H1 (cell line): ENCODE measurements at regions not wholly inside any gene's neighbourhood (a gene's known extent, or its start where the extent isn't known, plus 50 kb on each side); places are given as distances from the start of the nearest gene placed in this dataset.

Source experiments
- EZH2 ChIP-seq: fragments of 200-600 bp; sonication (generic); IDR thresholded peaks from 2 replicates; pipeline ENCODE4 v1.7.1; 2012; ENCODE audit warnings: low read depth, mild to moderate bottlenecking, moderate library complexity, low read length, inconsistent platforms; ENCODE audit not compliant: severe bottlenecking
- POLR2A ChIP-seq, 2 experiments: IDR thresholded peaks; 1 replicate in 1 of 2; 2 replicates in 1 of 2; pipeline ENCODE4 v1.6.1; 2011; ENCODE audit warnings: low read depth in 2 of 2, low read length in 2 of 2, mild to moderate bottlenecking in 2 of 2; ENCODE audit errors: control extremely low read depth in 1 of 2
- RXRA ChIP-seq: IDR thresholded peaks from 2 replicates; pipeline ENCODE4 v1.6.1; 2011; ENCODE audit warnings: low read depth, mild to moderate bottlenecking, low read length, moderate library complexity; ENCODE audit not compliant: insufficient read depth

DNA sequence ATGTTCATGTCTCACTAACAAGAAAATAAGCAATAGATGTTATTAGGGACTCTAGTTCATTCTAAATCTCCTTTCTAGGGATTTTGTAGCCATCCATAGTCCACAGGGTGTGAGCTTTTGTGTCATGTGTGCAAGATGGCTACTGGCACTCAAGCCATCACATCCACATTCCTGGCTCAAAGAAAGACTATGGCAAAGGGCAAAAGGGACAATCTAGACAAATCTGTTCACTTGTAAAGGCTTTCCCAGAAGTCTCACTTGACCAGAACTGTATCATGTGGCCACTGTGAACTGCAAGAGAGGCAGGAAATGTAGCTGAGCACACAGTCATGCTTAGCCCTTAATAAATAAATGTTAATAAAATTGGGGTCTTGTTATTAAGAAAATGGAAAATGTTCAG lies 212.6 kb upstream of the EXOC2 start (continued):
- TF ChIP-seq RXRA (no peak), EZH2 (no peak), POLR2A (IDR thresholded peaks at IDR 0.05; ENCODE audit: control extremely low read depth in 1 of 2, low read depth in 2 of 2, low read length in 2 of 2) (no peak)
- TF ChIP-seq, all 59 proteins: peak for 0
